Hematopoietic multipotent progenitor cell treated with erythropoietin and hydrocortisone succinate and interleukin-3 and kit ligand, for 15 days (in vitro differentiated cells): ENCODE measurements at regions not wholly inside any gene's neighbourhood (a gene's known extent, or its start where the extent isn't known, plus 50 kb on each side); places are given as distances from the start of the nearest gene placed in this dataset.

Source experiments
- DNase-seq: peaks from one replicate; pipeline ENCODE4 v3.0.0-alpha.2; 2015; ENCODE audit warnings: low spot score

GRCh38 chr2:13015532-13016320 lies 299.0 kb downstream of the TRIB2 start:
- no peak for DNase-seq

- DNase-seq: no peak
These were observed 301.8 kb downstream of the TRIB2 start for GRCh38 chr2:13018490-13018889.

DNA sequence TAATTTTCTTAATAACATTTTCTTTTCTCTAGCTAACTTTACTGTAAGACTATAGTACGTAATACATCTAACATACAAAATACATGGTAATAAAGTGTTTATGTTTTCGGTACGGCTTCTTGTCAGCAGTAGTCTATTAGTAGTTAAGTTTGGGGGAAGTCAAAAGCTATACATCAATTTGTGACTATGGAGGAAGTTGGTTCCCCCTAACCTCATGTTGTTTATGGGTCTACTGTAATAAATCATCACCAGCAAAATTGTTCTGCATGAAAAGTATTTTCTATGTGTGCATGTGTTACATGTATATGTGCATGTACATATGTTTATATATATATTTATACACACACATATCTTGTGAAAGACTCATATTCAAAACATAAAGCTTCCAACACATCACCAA lies 303.0 kb downstream of the TRIB2 start:
- DNase-seq: no peak

DNA sequence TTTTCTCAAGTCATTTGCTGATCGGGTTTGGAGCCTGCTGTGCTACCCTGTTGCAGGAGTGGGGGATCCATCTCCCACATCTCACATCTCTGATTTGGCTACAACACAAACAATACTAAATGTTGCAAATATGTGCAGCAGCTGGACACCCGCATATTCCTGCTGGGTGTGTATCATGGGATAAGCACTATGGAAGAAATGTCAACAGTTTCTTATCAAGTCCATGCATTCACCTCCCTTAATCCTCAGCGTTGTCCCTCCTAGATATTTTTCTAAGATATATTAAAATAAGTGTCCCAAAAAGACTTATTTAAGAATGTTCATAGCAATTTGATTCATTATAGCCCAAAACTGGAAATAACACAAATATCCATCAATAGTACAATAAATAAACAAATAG lies 303.7 kb downstream of the TRIB2 start:
- DNase-seq: no peak

DNA sequence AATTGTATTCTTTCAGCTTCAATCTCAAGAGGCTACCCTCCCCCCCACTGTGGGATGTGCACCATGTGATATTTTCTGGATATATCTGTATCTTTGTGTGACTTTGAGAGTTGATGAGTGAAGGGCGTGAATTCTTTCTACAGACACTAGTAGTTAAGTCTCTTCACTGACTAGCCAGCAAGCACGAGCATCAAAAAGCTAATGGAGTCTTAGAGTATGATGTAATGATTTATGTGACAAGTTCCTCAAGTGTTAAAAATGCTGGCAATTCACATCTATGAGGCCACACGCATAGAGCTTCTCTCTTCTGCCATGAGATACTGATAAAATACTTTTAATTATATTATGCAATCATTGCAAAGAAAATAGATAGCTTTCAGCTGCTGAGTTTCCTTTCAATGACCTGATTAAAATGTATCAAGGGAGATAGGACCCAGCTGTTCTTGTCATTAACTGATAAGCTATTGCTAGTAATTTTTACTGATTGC lies 304.8 kb downstream of the TRIB2 start:
- DNase-seq: no peak

- DNase-seq: no peak
These were observed 313.9 kb downstream of the TRIB2 start for GRCh38 chr2:13030606-13031005.

- no peak for DNase-seq
These were observed 318.1 kb downstream of the TRIB2 start for GRCh38 chr2:13034861-13035260.

DNA sequence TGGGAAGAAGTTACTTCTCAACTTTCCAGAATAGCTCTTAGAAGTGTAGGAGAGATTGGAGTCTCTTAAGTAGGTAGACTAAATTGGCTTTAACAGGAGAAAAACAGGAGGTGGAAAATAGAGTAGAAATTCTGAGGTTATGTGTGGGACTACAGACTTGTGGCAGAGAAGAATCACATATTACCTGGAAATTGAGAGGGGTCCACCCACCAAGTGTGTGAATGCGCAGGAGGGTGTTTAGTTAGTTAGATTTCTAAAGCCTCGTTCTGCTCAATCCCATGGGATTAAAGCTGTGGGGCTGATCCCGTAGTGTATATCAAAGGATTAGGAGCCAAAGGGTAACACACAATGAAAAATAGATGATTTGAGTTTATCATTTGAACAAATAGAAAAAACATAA lies 319.1 kb downstream of the TRIB2 start:
- DNase-seq: no peak

- DNase-seq: no peak
These were observed 323.3 kb downstream of the TRIB2 start for GRCh38 chr2:13040043-13040442.

DNA sequence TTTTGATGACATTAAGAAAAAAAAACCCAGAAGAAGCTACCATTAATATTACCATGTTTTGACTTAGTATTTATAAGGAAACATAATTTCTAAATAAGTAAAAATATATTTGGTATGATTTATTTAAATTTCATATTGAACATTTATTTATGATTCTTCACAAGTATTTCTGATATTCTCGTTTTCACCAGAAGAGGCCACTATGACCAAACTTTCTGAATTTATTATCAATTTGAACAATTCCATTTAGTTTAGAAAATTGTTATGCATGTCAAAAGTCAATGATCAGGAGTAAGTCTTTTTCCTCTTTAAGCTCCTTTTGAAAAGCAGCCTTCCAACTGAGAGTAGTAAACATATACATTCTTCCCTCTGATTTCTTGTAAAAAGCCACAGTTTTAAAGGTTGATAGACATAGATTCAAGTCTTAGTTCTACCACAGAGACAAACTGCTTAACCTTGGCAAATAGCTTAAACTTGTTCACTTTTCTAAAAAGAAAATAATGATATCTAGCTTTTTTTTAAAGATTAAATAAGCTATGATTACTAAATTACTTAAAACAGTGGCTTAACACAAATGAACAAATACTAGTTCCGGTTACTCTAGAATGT lies 329.9 kb downstream of the TRIB2 start:
- no peak for DNase-seq

- no peak for DNase-seq
These were observed 334.0 kb downstream of the TRIB2 start for GRCh38 chr2:13050764-13051163.

DNA sequence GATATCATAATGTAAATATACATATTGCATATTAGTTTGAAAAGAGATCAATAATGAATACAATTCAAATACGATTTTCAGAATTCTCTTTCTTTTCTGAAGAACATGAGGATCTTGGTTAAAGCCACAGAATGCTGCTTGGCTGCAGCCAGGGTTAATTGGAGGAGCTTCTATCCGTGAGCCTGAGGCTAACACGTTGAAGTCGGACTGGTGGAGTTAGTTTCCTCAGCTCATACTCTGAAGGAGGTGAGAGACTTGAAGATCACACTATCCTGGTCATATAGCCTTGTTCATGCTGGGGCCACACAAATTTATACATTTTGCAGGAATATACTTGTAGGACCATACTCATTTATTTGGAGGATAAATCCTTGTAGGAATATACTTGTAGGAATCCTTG lies 335.8 kb downstream of the TRIB2 start:
- DNase-seq: no peak

- DNase-seq: no peak
These were observed 339.6 kb downstream of the TRIB2 start for GRCh38 chr2:13056259-13056843.

- DNase-seq: no peak
These were observed 340.9 kb downstream of the TRIB2 start for GRCh38 chr2:13057671-13058070.

- DNase-seq: no peak
These were observed 349.9 kb downstream of the TRIB2 start for GRCh38 chr2:13066676-13067075.

DNA sequence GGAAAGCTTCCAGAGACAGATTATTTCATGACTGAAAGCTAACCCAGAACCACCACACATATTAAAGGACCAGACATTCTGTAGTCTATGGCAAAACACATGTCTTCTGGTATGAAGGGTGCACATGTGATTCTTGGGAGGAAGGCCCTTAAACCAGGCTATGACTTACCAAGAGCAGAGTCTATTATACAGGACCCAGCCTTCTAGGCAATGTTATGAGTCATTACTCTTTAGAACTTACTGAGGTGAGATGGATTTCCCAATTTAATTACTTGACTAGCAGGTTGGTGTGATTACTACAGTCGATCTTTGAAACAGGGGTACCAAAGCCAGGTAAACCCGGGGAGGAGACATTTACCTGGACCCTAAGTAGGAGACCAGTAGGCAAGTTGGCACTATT lies 350.8 kb downstream of the TRIB2 start:
- no peak for DNase-seq

GRCh38 chr2:13089971-13090370 lies 373.2 kb downstream of the TRIB2 start:
- DNase-seq: no peak

- DNase-seq: no peak
These were observed 374.7 kb downstream of the TRIB2 start for GRCh38 chr2:13091455-13091854.

GRCh38 chr2:13091861-13092378 lies 375.2 kb downstream of the TRIB2 start:
- no peak for DNase-seq

- DNase-seq: no peak
These were observed 376.8 kb downstream of the TRIB2 start for GRCh38 chr2:13093416-13093991.

DNA sequence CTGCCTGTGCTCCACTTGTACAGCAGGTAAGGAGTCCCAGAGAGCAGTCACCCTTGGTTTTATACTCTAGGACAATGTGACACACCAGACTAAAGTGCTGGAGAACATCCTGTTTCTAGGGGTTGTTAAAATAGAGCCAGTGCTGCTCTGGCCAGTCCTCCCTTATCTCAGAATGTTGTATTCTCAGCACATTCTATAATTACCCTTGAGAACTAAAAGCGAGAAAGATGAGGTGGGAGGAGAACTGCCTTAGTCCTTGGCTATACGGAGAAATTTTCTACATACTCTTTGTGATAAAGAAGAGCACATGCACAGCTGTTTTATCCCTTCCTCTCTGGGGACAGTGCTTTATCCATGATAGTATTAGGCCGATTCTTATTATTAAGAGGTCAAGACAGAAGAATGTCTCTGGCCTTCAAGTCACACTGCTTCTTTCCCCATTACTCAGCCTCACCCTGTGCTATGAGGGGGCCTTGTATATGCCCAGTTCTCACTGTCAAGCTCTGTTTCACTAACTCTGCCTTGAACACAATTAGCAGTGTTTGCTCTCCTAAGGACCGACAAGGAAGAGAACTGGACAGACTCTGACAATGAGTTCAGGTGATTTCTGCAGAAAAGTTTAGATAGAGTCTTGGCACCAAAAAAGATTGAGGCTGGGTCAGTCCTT lies 385.8 kb downstream of the TRIB2 start:
- no peak for DNase-seq

- DNase-seq: no peak
These were observed 386.4 kb downstream of the TRIB2 start for GRCh38 chr2:13103151-13103550.
